Stimulated activated CD4-positive, alpha-beta T cell treated with anti-CD3 and anti-CD28 coated beads, Interleukin-1b, Interleukin-23, amount 100 ng/mL, for 48 hours (primary cell): ENCODE measurements at regions not wholly inside any gene's neighbourhood (a gene's known extent, or its start where the extent isn't known, plus 50 kb on each side); places are given as distances from the start of the nearest gene placed in this dataset.

ENCODE experiments used
- DNase-seq: peaks from one replicate; pipeline ENCODE4 v3.0.0-alpha.2; 2020

- no peak for DNase-seq
Measured at GRCh38 chr9:107970726-107971125, 481.2 kb upstream of the KLF4 start.

- DNase-seq, result no peak
Measured at GRCh38 chr9:107969727-107970126, 480.2 kb upstream of the KLF4 start.

- no peak for DNase-seq
Measured at GRCh38 chr9:107969141-107969540, 479.6 kb upstream of the KLF4 start.

GRCh38 chr9:107963246-107963645 lies 473.7 kb upstream of the KLF4 start:
- DNase-seq, result no peak

- no peak for DNase-seq
Measured at GRCh38 chr9:107960916-107961315, 471.3 kb upstream of the KLF4 start.

GRCh38 chr9:107954312-107954711 lies 464.7 kb upstream of the KLF4 start:
- DNase-seq, result no peak

GRCh38 chr9:107953556-107954125 lies 464.1 kb upstream of the KLF4 start:
- no peak for DNase-seq

GRCh38 chr9:107952773-107953172 lies 463.2 kb upstream of the KLF4 start:
- no peak for DNase-seq

GRCh38 chr9:107951511-107951910 lies 461.9 kb upstream of the KLF4 start:
- no peak for DNase-seq

GRCh38 chr9:107949061-107949460 lies 459.5 kb upstream of the KLF4 start:
- DNase-seq, result no peak

- DNase-seq, result no peak
Measured at GRCh38 chr9:107948601-107949000, 459.0 kb upstream of the KLF4 start.

GRCh38 chr9:107948086-107948485 lies 458.5 kb upstream of the KLF4 start:
- no peak for DNase-seq

- no peak for DNase-seq
Measured at GRCh38 chr9:107946364-107947141, 457.0 kb upstream of the KLF4 start.

GRCh38 chr9:107945961-107946360 lies 456.4 kb upstream of the KLF4 start:
- DNase-seq, result no peak

- no peak for DNase-seq
Measured at GRCh38 chr9:107945493-107945892, 455.9 kb upstream of the KLF4 start.

GRCh38 chr9:107944387-107944786 lies 454.8 kb upstream of the KLF4 start:
- no peak for DNase-seq

- DNase-seq, result no peak
Measured at GRCh38 chr9:107943901-107944300, 454.3 kb upstream of the KLF4 start.

GRCh38 chr9:107942856-107943255 lies 453.3 kb upstream of the KLF4 start:
- DNase-seq, result no peak

GRCh38 chr9:107942291-107942690 lies 452.7 kb upstream of the KLF4 start:
- DNase-seq, result no peak

- no peak for DNase-seq
Measured at GRCh38 chr9:107940616-107941595, 451.3 kb upstream of the KLF4 start.

GRCh38 chr9:107938801-107939386 lies 449.3 kb upstream of the KLF4 start:
- no peak for DNase-seq

- DNase-seq, result no peak
Measured at GRCh38 chr9:107935931-107936330, 446.4 kb upstream of the KLF4 start.

- DNase-seq, result no peak
Measured at GRCh38 chr9:107933516-107933915, 443.9 kb upstream of the KLF4 start.
